Loucy (cell line): ENCODE measurements at regions not wholly inside any gene's neighbourhood (a gene's known extent, or its start where the extent isn't known, plus 50 kb on each side); places are given as distances from the start of the nearest gene placed in this dataset.

Experiments used
- H2AFZ ChIP-seq: fragments of 200-600 bp; sonication (generic); 2 replicates; pipeline ENCODE4 v1.6.0; 2016; ENCODE audit warnings: antibody characterized with exemption, mild to moderate bottlenecking, low read length, moderate library complexity
- H3F3A ChIP-seq: fragments of 200-600 bp; 2 replicates; pipeline ENCODE4 v1.6.0; 2016; ENCODE audit warnings: antibody characterized with exemption, low read depth, mild to moderate bottlenecking
- H3K27me3 ChIP-seq: fragments of 200-600 bp; sonication (generic); 2 replicates; pipeline ENCODE4 v1.6.1; 2014; ENCODE audit warnings: low read length, mild to moderate bottlenecking; ENCODE audit not compliant: insufficient read depth, poor library complexity, severe bottlenecking
- H3K36me3 ChIP-seq: fragments of 200-600 bp; sonication (generic); 2 replicates; pipeline ENCODE4 v1.6.1; 2016; ENCODE audit warnings: low read length; ENCODE audit not compliant: insufficient read depth
- H3K4me1 ChIP-seq: fragments of 200-600 bp; sonication (generic); 2 replicates; pipeline ENCODE4 v1.5.1; 2014; ENCODE audit warnings: low read length, mild to moderate bottlenecking; ENCODE audit not compliant: insufficient read depth, poor library complexity, severe bottlenecking
- H3K4me2 ChIP-seq: fragments of 200-600 bp; sonication (generic); 2 replicates; pipeline ENCODE4 v1.6.0; 2014; ENCODE audit warnings: antibody characterized with exemption, low read length, low read depth, mild to moderate bottlenecking; ENCODE audit not compliant: poor library complexity, severe bottlenecking
- H3K4me3 ChIP-seq: fragments of 200-600 bp; sonication (generic); 2 replicates; pipeline ENCODE4 v1.5.1; 2014; ENCODE audit warnings: low read length, mild to moderate bottlenecking, mixed read lengths; ENCODE audit not compliant: poor library complexity, severe bottlenecking
- H3K79me2 ChIP-seq: fragments of 200-600 bp; sonication (generic); 2 replicates; pipeline ENCODE4 v1.6.1; 2014; ENCODE audit warnings: low read length; ENCODE audit not compliant: insufficient read depth
- H3K9ac ChIP-seq: fragments of 200-600 bp; sonication (generic); 2 replicates; pipeline ENCODE4 v1.6.0; 2014; ENCODE audit warnings: mild to moderate bottlenecking, low read depth, low read length, moderate library complexity; ENCODE audit not compliant: poor library complexity, severe bottlenecking
- H3K9me2 ChIP-seq: fragments of 200-600 bp; sonication (generic); replicated peaks from 2 replicates; pipeline ENCODE4 v1.6.1; 2016; ENCODE audit warnings: low read depth, low read length, mixed read lengths
- H3K9me3 ChIP-seq: fragments of 200-600 bp; sonication (generic); 2 replicates; pipeline ENCODE4 v1.6.1; 2014; ENCODE audit warnings: mild to moderate bottlenecking, antibody characterized with exemption, low read length, low read depth; ENCODE audit not compliant: insufficient read depth
- H4K20me1 ChIP-seq: fragments of 200-600 bp; sonication (generic); 2 replicates; pipeline ENCODE4 v1.6.0; 2014; ENCODE audit warnings: antibody characterized with exemption, low read length, mild to moderate bottlenecking; ENCODE audit not compliant: insufficient read depth, poor library complexity, severe bottlenecking
- CTCF ChIP-seq: fragments of 200-600 bp; sonication (generic); conservative IDR thresholded peaks from 2 replicates; pipeline ENCODE4 v1.5.1; 2014; ENCODE audit warnings: mild to moderate bottlenecking, antibody characterized with exemption, low read length
- EZH2phosphoT487 ChIP-seq: fragments of 200-600 bp; IDR thresholded peaks from 2 replicates; pipeline ENCODE4 v1.6.1; 2018; ENCODE audit warnings: antibody characterized with exemption, mild to moderate bottlenecking, moderate library complexity, borderline replicate concordance

DNA sequence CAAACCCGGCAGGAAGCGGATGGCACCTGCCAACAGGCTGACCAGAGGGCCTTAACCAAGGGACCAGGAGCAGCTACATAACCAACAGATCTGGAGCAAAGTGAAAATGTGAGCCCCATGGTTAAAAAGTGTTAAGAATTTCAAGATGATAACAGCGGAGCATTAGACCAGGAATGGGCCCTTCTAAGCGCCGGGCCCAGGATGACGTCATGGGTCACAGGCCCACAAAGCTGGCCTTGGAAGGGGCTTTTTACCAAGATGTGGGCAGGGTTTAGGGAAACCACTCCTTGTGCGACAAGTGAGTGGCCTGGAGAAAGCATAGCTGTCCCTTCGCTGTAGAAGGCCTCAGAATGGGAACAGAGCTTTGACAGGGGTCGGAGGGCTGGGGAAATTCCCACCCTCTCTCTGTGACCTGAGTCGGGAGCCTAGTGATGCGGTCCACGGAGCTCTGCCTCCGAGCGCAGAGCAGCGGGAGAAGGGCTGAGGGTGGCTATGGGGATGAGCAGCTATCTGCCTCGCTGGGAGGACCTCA, 84.4 kb upstream of the RPL38 start:
- no peak overlapping the region for H3K4me2 ChIP-seq
- no peaks in the 10 kb centered on the region for H3K4me1 ChIP-seq
- H4K20me1 ChIP-seq = no peaks in the 10 kb centered on the region
- no peaks in the 10 kb centered on the region for H3K9me2 ChIP-seq
- H3K79me2 ChIP-seq = no peaks in the 10 kb centered on the region
- no peaks in the 10 kb centered on the region for H3K9me3 ChIP-seq
- H3K27me3 ChIP-seq = no peaks in the 10 kb centered on the region
- H3F3A ChIP-seq = no peaks in the 10 kb centered on the region
- no peak overlapping the region for H3K9ac ChIP-seq
- H3K4me3 ChIP-seq = no peak overlapping the region
- H3K36me3 ChIP-seq = no peaks in the 10 kb centered on the region
- TF ChIP-seq EZH2phosphoT487 = no peak
- TF ChIP-seq CTCF = no peak
- no peak overlapping the region for H2AFZ ChIP-seq

GRCh38 chr17:74119965-74120364, 83.5 kb upstream of the RPL38 start:
- H3K27me3 ChIP-seq = no peaks in the 10 kb centered on the region
- H3K4me3 ChIP-seq = no peak overlapping the region
- H3K4me1 ChIP-seq = no peaks in the 10 kb centered on the region
- H3K9me2 ChIP-seq = no peaks in the 10 kb centered on the region
- TF ChIP-seq CTCF = no peak
- no peak for TF ChIP-seq EZH2phosphoT487
- H4K20me1 ChIP-seq = no peaks in the 10 kb centered on the region
- no peak overlapping the region for H3K9ac ChIP-seq
- H2AFZ ChIP-seq = no peak overlapping the region
- no peaks in the 10 kb centered on the region for H3K9me3 ChIP-seq
- H3K79me2 ChIP-seq = no peaks in the 10 kb centered on the region
- no peaks in the 10 kb centered on the region for H3K36me3 ChIP-seq
- H3K4me2 ChIP-seq = no peak overlapping the region
- H3F3A ChIP-seq = no peaks in the 10 kb centered on the region

DNA sequence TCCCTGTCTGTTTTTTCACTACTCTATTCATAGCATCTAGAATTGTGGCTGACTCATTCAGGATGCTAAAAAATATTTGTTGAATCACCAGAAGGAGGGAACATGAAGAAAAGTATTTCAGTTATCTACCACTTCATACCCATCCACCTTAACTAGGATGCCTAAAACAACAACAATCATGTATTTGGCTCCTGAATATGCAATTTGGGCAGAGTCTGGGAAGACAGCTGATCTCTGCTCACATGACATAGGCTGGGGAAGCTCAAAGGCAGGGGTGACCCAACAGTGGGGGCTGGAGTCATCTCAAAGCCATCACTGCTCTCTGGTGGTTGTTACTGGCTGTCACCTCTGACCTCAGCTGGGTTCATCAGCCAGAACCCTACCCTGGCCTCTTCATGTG, 80.1 kb upstream of the RPL38 start:
- H3K9ac ChIP-seq = no peak overlapping the region
- H3K4me1 ChIP-seq = no peaks in the 10 kb centered on the region
- H4K20me1 ChIP-seq = no peaks in the 10 kb centered on the region
- no peaks in the 10 kb centered on the region for H3K9me3 ChIP-seq
- no peak overlapping the region for H3K4me2 ChIP-seq
- H3F3A ChIP-seq = no peaks in the 10 kb centered on the region
- H3K79me2 ChIP-seq = no peaks in the 10 kb centered on the region
- no peaks in the 10 kb centered on the region for H3K36me3 ChIP-seq
- H2AFZ ChIP-seq = no peak overlapping the region
- no peaks in the 10 kb centered on the region for H3K9me2 ChIP-seq
- H3K4me3 ChIP-seq = no peak overlapping the region
- no peak for TF ChIP-seq EZH2phosphoT487
- TF ChIP-seq CTCF = no peak
- H3K27me3 ChIP-seq = no peaks in the 10 kb centered on the region
